ENCODE measurements at regions not wholly inside any gene's neighbourhood (a gene's known extent, or its start where the extent isn't known, plus 50 kb on each side); places are given as distances from the start of the nearest gene placed in this dataset.
"Not testable (repeated sequence)": the region's sequence is repeated elsewhere in the genome, so short reads cannot be mapped to it uniquely, and the experiment has no call there.

GRCh38 chr1:188599313-188599712 lies 1770.6 kb downstream of the PLA2G4A start:
- POLR2A ChIA-PET (ENCODE audit: partially characterized antibody) = no interaction called here
- no peaks in the 10 kb centered on the region for H3K36me3 Mint-ChIP-seq

GRCh38 chr1:188611432-188611831 lies 1782.7 kb downstream of the PLA2G4A start:
- POLR2A ChIA-PET (ENCODE audit: partially characterized antibody) = no interaction called here
- no peak overlapping the region for H3K27ac ChIP-seq (ENCODE audit: low read depth, low read length)
- DNase-seq = no peak
- Mint-ChIP-seq H3K4me3 (no peak overlapping the region), H3K4me1 (no peaks in the 10 kb centered on the region), H3K36me3 (no peaks in the 10 kb centered on the region), H3K27ac (no peak overlapping the region), H3K9me3 (peaks cover 6 to 19% (median 11%) of the 10 kb centered on the region in 8 donors), H3K27me3 (no peaks in the 10 kb centered on the region)
- H3K27me3 ChIP-seq (ENCODE audit: insufficient read depth, low read length) = no peaks in the 10 kb centered on the region
- H3K4me1 ChIP-seq (ENCODE audit: insufficient read depth, low read length) = no peaks in the 10 kb centered on the region
- no peak overlapping the region for H3K4me3 ChIP-seq (ENCODE audit: low read length in 2 of 2)
- intact Hi-C loops (cut with micrococcal nuclease) = no loop called here
- no peaks in the 10 kb centered on the region for H3K36me3 ChIP-seq (ENCODE audit: insufficient read depth, low read length)
- peaks cover 0 to 5% of the 10 kb centered on the region in 2 donors for H3K9me3 ChIP-seq (ENCODE audit: control insufficient read depth in 1 of 2, low read length in 2 of 2)
- CTCF ChIA-PET (ENCODE audit: partially characterized antibody) = no interaction called here

More at GRCh38 chr1:188599313-188599712, 1770.6 kb downstream of the PLA2G4A start:
- intact Hi-C loops (cut with micrococcal nuclease) = no loop called here
- Histone ChIP-seq H3K9me3 (ENCODE audit: control insufficient read depth in 1 of 2, low read length in 2 of 2) (no peaks in the 10 kb centered on the region), H3K27me3 (ENCODE audit: insufficient read depth, low read length) (no peaks in the 10 kb centered on the region), H3K4me1 (ENCODE audit: insufficient read depth, low read length) (no peaks in the 10 kb centered on the region), H3K36me3 (ENCODE audit: insufficient read depth, low read length) (no peaks in the 10 kb centered on the region), H3K27ac (ENCODE audit: low read depth, low read length) (no peak overlapping the region), H3K4me3 (ENCODE audit: low read length in 2 of 2) (no peak overlapping the region)
- peaks cover 0 to 10% (median 3%) of the 10 kb centered on the region in 8 donors for H3K9me3 Mint-ChIP-seq
- no peaks in the 10 kb centered on the region for H3K27me3 Mint-ChIP-seq
- no peak overlapping the region for H3K27ac Mint-ChIP-seq
- CTCF ChIA-PET (ENCODE audit: partially characterized antibody) = no interaction called here
- H3K4me1 Mint-ChIP-seq = no peaks in the 10 kb centered on the region
- H3K4me3 Mint-ChIP-seq = no peak overlapping the region
- DNase-seq = no peak

GRCh38 chr1:188615321-188615720 lies 1786.6 kb downstream of the PLA2G4A start:
- CTCF ChIA-PET (ENCODE audit: partially characterized antibody) = no interaction called here
- H3K36me3 Mint-ChIP-seq = no peaks in the 10 kb centered on the region
- intact Hi-C loops (cut with micrococcal nuclease) = no loop called here

GRCh38 chr1:188620236-188620635 lies 1791.5 kb downstream of the PLA2G4A start:
- POLR2A ChIA-PET (ENCODE audit: partially characterized antibody) = no interaction called here

More at GRCh38 chr1:188615321-188615720, 1786.6 kb downstream of the PLA2G4A start:
- Mint-ChIP-seq H3K4me3 (no peak overlapping the region), H3K27ac (no peak overlapping the region), H3K4me1 (no peaks in the 10 kb centered on the region), H3K27me3 (no peaks in the 10 kb centered on the region), H3K9me3 (peaks cover 2 to 15% (median 11%) of the 10 kb centered on the region in 8 donors)
- Histone ChIP-seq H3K9me3 (ENCODE audit: control insufficient read depth in 1 of 2, low read length in 2 of 2) (peaks cover 0 to 5% of the 10 kb centered on the region in 2 donors), H3K4me1 (ENCODE audit: insufficient read depth, low read length) (no peaks in the 10 kb centered on the region), H3K27ac (ENCODE audit: low read depth, low read length) (no peak overlapping the region), H3K36me3 (ENCODE audit: insufficient read depth, low read length) (no peaks in the 10 kb centered on the region), H3K4me3 (ENCODE audit: low read length in 2 of 2) (no peak overlapping the region), H3K27me3 (ENCODE audit: insufficient read depth, low read length) (no peaks in the 10 kb centered on the region)
- POLR2A ChIA-PET (ENCODE audit: partially characterized antibody) = no interaction called here
- DNase-seq = no peak

GRCh38 chr1:188641566-188642211 lies 1812.9 kb downstream of the PLA2G4A start:
- intact Hi-C loops (cut with micrococcal nuclease) = no loop called here
- CTCF ChIA-PET (ENCODE audit: partially characterized antibody) = no interaction called here
- no peak for DNase-seq
- Mint-ChIP-seq H3K4me1 (no peaks in the 10 kb centered on the region), H3K27ac (no peak overlapping the region), H3K9me3 (peaks cover 0 to 20% (median 7%) of the 10 kb centered on the region in 8 donors), H3K4me3 (no peak overlapping the region), H3K27me3 (no peaks in the 10 kb centered on the region), H3K36me3 (no peaks in the 10 kb centered on the region)
- Histone ChIP-seq H3K4me1 (ENCODE audit: insufficient read depth, low read length) (no peaks in the 10 kb centered on the region), H3K9me3 (ENCODE audit: control insufficient read depth in 1 of 2, low read length in 2 of 2) (no peaks in the 10 kb centered on the region), H3K4me3 (ENCODE audit: low read length in 2 of 2) (no peak overlapping the region), H3K27ac (ENCODE audit: low read depth, low read length) (no peak overlapping the region), H3K27me3 (ENCODE audit: insufficient read depth, low read length) (no peaks in the 10 kb centered on the region), H3K36me3 (ENCODE audit: insufficient read depth, low read length) (no peaks in the 10 kb centered on the region)
- POLR2A ChIA-PET (ENCODE audit: partially characterized antibody) = no interaction called here

More at GRCh38 chr1:188620236-188620635, 1791.5 kb downstream of the PLA2G4A start:
- Mint-ChIP-seq H3K4me1 (no peaks in the 10 kb centered on the region), H3K27me3 (no peaks in the 10 kb centered on the region), H3K36me3 (no peaks in the 10 kb centered on the region), H3K27ac (no peak overlapping the region), H3K4me3 (no peak overlapping the region), H3K9me3 (peaks cover 0 to 17% (median 8%) of the 10 kb centered on the region in 8 donors)
- H3K4me3 ChIP-seq (ENCODE audit: low read length in 2 of 2) = no peak overlapping the region
- H3K27me3 ChIP-seq (ENCODE audit: insufficient read depth, low read length) = no peaks in the 10 kb centered on the region
- no peak overlapping the region for H3K27ac ChIP-seq (ENCODE audit: low read depth, low read length)
- H3K36me3 ChIP-seq (ENCODE audit: insufficient read depth, low read length) = no peaks in the 10 kb centered on the region
- no peaks in the 10 kb centered on the region for H3K4me1 ChIP-seq (ENCODE audit: insufficient read depth, low read length)
- CTCF ChIA-PET (ENCODE audit: partially characterized antibody) = no interaction called here
- intact Hi-C loops (cut with micrococcal nuclease) = no loop called here
- H3K9me3 ChIP-seq (ENCODE audit: control insufficient read depth in 1 of 2, low read length in 2 of 2) = no peaks in the 10 kb centered on the region
- no peak for DNase-seq

GRCh38 chr1:188642704-188643103 lies 1814.0 kb downstream of the PLA2G4A start:
- no peaks in the 10 kb centered on the region for H3K4me1 Mint-ChIP-seq
- intact Hi-C loops (cut with micrococcal nuclease) = no loop called here
- DNase-seq = no peak
- H3K36me3 ChIP-seq (ENCODE audit: insufficient read depth, low read length) = no peaks in the 10 kb centered on the region
- H3K27ac Mint-ChIP-seq = no peak overlapping the region
- no peak overlapping the region for H3K4me3 ChIP-seq (ENCODE audit: low read length in 2 of 2)
- POLR2A ChIA-PET (ENCODE audit: partially characterized antibody) = no interaction called here
- H3K27me3 Mint-ChIP-seq = no peaks in the 10 kb centered on the region
- H3K36me3 Mint-ChIP-seq = no peaks in the 10 kb centered on the region
- H3K27ac ChIP-seq (ENCODE audit: low read depth, low read length) = no peak overlapping the region
- H3K9me3 ChIP-seq (ENCODE audit: control insufficient read depth in 1 of 2, low read length in 2 of 2) = no peaks in the 10 kb centered on the region
- CTCF ChIA-PET (ENCODE audit: partially characterized antibody) = no interaction called here
- H3K4me3 Mint-ChIP-seq = no peak overlapping the region
- H3K9me3 Mint-ChIP-seq = peaks cover 0 to 20% (median 7%) of the 10 kb centered on the region in 8 donors
- H3K27me3 ChIP-seq (ENCODE audit: insufficient read depth, low read length) = no peaks in the 10 kb centered on the region
- no peaks in the 10 kb centered on the region for H3K4me1 ChIP-seq (ENCODE audit: insufficient read depth, low read length)

GRCh38 chr1:188652678-188653077 lies 1823.9 kb downstream of the PLA2G4A start:
- H3K9me3 ChIP-seq (ENCODE audit: control insufficient read depth in 1 of 2, low read length in 2 of 2) = no peaks in the 10 kb centered on the region
- DNase-seq = no peak
- ChIA-PET POLR2A (ENCODE audit: partially characterized antibody) (no interaction called here), CTCF (ENCODE audit: partially characterized antibody) (no interaction called here)
- no peak overlapping the region for H3K27ac Mint-ChIP-seq
- H3K4me1 ChIP-seq (ENCODE audit: insufficient read depth, low read length) = no peaks in the 10 kb centered on the region
- no peaks in the 10 kb centered on the region for H3K4me1 Mint-ChIP-seq
- H3K27ac ChIP-seq (ENCODE audit: low read depth, low read length) = no peak overlapping the region
- H3K27me3 Mint-ChIP-seq = no peaks in the 10 kb centered on the region
- no peak overlapping the region for H3K4me3 ChIP-seq (ENCODE audit: low read length in 2 of 2)
- no peaks in the 10 kb centered on the region for H3K27me3 ChIP-seq (ENCODE audit: insufficient read depth, low read length)
- H3K36me3 Mint-ChIP-seq = no peaks in the 10 kb centered on the region
- H3K36me3 ChIP-seq (ENCODE audit: insufficient read depth, low read length) = no peaks in the 10 kb centered on the region
- H3K9me3 Mint-ChIP-seq = peaks cover 0 to 13% (median 2%) of the 10 kb centered on the region in 8 donors
- H3K4me3 Mint-ChIP-seq = no peak overlapping the region
- intact Hi-C loops (cut with micrococcal nuclease) = no loop called here

GRCh38 chr1:188655966-188656365 lies 1821.7 kb downstream of the BRINP3 start:
- H3K9me3 Mint-ChIP-seq; H3K27me3 ChIP-seq (ENCODE audit: insufficient read depth, low read length); H3K27ac Mint-ChIP-seq; DNase-seq; intact Hi-C loops (cut with micrococcal nuclease); H3K36me3 ChIP-seq (ENCODE audit: insufficient read depth, low read length); H3K9me3 ChIP-seq (ENCODE audit: control insufficient read depth in 1 of 2, low read length in 2 of 2); CTCF ChIA-PET (ENCODE audit: partially characterized antibody); POLR2A ChIA-PET (ENCODE audit: partially characterized antibody); H3K4me1 ChIP-seq (ENCODE audit: insufficient read depth, low read length); H3K4me1 Mint-ChIP-seq; H3K36me3 Mint-ChIP-seq; H3K27me3 Mint-ChIP-seq; H3K4me3 ChIP-seq (ENCODE audit: low read length in 2 of 2); H3K4me3 Mint-ChIP-seq; H3K27ac ChIP-seq (ENCODE audit: low read depth, low read length): not testable (repeated sequence)
